HG02840 (cell line): ENCODE measurements at regions not wholly inside any gene's neighbourhood (a gene's known extent, or its start where the extent isn't known, plus 50 kb on each side); places are given as distances from the start of the nearest gene placed in this dataset.

Experiments
- ATAC-seq: cut with Tn5 transposase; IDR thresholded peaks from one replicate; pipeline ENCODE4 v1.9.1; 2021; ENCODE audit warnings: mild to moderate bottlenecking, moderate library complexity, moderate number of reproducible peaks; ENCODE audit not compliant: unreplicated experiment, low FRiP score

DNA sequence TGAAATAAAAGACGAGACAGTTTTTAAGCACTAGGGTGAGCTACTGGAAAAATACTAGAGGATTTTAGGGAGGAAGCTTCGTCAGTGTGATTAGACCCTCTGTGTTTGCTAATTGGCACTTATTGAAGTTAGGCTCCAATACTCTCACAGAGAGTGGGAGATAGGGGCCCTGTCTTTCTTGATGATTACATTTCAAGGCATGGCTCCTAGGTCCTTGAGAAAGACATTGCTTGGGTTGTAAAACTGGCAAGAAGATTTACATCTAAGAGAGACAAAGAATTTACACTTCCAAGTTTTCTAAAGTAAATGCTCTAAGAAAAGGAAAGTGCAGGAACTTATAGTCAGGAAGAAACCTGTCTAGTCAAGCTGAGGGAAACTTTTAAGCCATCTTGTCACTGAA is 183.2 kb downstream of the C12orf50 start:
- ATAC-seq, result no peak

- ATAC-seq, result no peak
These were observed 187.3 kb downstream of the C12orf50 start for GRCh38 chr12:87841935-87842334.

GRCh38 chr12:87836190-87836589 is 193.0 kb downstream of the C12orf50 start:
- ATAC-seq, result no peak

DNA sequence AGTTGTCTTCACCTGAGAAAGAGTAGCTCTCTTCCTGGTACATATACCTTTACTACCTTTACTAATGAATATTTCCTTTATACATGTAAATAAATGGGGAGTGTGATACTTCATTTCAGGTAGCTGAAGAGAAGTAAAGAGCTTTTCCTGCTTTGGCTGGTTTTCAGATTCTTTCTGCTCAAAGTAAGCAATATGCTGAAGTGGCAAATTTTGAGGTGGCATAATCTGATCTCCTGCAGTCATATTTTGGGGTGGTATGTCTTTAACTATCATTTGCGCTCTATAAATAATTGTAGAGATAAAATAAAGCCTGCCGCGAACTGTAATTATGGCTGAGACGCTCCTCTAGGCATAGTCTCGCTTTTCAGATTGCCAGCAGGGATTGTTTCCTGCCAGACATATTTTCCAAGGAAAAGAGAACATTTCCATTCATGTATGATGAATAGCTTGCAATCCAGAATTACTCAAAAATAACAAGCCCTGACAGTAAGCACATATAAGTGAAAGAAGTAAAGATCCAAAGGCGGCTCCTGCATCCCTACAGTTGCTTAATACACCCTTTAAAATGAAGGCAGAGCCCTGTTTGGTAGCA is 200.7 kb downstream of the C12orf50 start:
- ATAC-seq, result no peak

DNA sequence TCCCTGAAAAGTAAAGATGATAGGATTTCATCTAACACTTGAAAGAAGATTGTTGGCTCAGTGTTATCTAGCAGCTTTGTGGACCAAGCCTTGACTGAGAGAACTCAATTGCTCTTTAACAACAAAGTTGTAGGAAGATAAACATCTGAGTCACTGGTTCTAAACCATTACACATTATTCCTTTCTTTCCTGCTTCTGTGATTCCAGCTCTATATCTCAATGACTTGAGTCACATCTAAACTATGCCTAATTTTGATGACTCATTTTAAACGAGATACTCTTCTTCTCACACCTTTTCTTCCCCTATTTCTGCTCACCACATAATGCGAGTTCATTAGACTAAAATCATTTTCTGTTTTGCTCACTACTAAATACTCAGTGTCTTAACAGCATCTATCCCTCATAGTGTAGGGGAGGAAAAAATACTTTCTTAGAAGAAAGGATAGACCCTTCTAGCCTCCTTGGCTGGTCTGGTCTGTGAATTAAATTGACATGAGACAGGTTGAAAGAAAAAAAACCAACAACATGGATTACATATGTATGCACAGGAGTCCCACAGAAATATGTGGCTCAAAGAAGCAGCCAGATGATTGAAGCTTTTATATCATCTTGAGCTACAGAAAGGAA is 201.4 kb downstream of the C12orf50 start:
- no peak for ATAC-seq

DNA sequence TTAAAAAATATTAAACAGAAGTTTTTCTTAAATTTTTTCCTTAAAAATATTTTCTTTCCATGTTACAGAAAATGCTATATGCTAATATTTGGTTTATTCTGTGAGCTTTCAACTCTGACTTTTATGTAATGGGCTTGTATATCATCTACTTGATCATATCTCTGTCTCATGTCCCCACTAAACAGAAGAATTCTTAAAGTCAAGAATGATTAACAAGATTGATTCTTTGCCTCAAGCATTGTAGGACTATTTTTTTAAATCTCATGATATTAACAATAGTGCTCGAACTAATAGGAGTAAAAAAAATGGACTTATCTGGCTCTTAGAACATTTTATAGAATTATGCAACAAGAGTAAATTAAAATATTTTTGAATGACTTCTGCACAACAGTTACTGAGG is 206.3 kb downstream of the C12orf50 start:
- no peak for ATAC-seq

- no peak for ATAC-seq
These were observed 208.5 kb downstream of the C12orf50 start for GRCh38 chr12:87820524-87821202.

GRCh38 chr12:87818441-87818840 is 210.8 kb downstream of the C12orf50 start:
- no peak for ATAC-seq

- ATAC-seq, result no peak
These were observed 213.2 kb downstream of the C12orf50 start for GRCh38 chr12:87815771-87816585.

GRCh38 chr12:87814625-87815024 is 214.6 kb downstream of the C12orf50 start:
- no peak for ATAC-seq

GRCh38 chr12:87813476-87814234 is 215.5 kb downstream of the C12orf50 start:
- no peak for ATAC-seq

GRCh38 chr12:87812681-87813080 is 216.5 kb downstream of the C12orf50 start:
- ATAC-seq, result no peak

DNA sequence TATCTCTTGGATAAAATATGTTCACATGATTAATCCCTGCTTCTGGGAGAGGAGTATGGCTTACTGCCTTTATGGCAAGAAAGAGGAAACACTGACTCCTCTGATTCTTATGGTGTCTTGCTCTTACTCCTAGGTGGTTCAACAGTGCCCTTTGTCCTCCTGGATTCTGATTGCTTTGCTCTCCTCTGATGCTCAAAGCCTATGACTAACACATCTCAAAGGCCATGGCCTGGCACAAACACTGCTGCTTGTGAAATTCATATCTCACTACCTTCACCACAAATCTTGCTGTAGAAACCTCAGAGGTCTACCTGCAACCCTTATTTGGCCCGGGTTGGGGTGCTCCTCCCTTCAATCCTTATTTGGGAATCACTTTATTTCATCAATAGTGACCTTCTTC is 217.2 kb downstream of the C12orf50 start:
- ATAC-seq, result no peak

DNA sequence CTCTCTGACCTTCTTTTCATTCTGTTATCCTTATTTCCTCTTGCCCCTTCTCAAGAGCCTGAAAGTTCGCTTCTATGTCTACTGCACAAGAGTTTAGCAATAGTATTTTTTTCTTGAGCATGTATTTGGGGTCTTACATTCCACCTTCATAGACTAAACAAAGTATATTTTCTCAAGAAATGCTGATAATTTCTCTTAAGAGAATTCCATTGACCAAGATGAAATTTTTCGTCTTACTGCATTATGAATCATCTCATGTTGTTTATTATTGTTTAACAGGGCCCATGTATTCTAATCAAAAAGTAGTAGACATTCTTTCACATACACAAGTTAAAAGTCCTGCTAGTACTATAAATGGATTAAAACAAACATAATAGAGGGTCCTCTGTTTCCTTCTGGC is 219.3 kb downstream of the C12orf50 start:
- no peak for ATAC-seq

- no peak for ATAC-seq
These were observed 222.1 kb downstream of the C12orf50 start for GRCh38 chr12:87807086-87807485.

DNA sequence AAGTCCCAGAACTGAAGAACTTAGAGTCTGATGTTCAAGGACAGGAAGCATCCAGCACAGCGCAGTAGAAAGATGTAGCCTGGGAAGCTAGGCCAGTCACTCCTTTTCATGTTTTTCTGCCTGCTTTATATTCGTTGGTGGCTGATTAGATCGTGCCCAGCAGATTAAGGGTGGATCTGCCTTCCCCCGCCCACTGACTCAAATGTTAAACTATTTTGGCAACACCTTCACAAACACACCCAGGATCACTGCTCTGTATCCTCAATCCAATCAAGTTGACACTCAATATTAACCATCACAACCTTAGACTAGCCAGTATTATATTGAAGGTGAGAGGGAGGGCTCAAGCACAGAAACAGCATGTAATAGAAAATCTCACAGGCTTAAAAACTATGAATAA is 222.9 kb downstream of the C12orf50 start:
- ATAC-seq, result no peak

DNA sequence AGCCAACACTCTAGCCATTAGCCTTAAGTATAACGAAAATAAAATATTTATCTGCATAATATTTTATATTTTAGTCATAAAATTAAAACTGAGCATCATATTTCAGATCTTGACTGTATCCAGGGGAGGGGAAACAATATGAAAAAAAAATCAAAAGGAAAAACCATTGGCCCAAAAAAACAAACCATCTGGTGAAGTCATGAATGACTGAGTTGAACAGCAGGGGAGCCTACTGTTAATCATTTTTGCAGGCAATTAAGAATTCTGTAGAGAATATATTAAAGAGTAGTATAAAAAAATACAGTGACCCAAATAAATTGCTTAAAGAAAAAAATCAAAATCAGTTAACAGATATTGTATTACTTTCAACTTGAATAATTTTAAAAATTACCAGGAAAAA is 224.8 kb downstream of the C12orf50 start:
- ATAC-seq, result no peak

GRCh38 chr12:87802721-87803011 is 226.5 kb downstream of the C12orf50 start:
- no peak for ATAC-seq

DNA sequence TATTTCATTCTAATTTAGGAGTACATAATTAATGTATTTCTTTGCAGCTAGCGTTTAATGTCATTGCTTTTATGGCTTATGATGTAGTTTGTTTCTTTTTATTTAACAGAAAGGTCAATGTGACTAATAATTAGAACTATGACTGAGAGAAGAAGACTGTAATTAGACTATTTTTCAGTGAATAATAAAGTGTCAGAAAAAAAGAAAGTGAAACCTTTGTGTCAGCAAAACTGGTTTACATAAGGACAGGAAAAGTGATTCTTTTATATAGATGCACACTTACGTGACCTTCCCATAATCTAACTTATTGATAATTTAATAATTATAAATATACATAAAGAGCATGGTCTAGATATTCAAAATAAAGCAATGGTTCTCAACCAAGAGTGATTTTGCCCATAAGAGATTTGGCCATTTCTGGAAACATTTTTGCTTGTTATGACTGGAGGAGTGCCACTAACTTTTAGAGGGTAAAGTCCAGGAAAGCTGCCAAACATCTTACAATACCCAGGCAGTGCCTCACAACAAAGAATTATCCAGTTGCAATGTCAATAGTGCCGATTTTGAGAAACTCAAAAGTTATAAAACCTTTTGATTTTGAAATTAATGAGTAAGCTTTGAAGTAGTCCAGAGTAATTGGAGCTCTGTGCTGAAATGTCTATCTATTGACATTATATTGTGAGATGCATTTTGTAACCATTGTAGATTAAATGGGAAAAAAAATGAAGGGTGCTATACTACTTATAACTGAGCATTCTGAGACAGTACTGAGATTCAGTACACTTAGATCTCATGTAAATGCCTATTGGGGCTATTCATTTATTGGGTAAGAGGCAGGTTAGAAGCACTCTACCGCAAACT is 227.1 kb downstream of the C12orf50 start:
- no peak for ATAC-seq
